ENCODE measurements at regions not wholly inside any gene's neighbourhood (a gene's known extent, or its start where the extent isn't known, plus 50 kb on each side); places are given as distances from the start of the nearest gene placed in this dataset.

DNA sequence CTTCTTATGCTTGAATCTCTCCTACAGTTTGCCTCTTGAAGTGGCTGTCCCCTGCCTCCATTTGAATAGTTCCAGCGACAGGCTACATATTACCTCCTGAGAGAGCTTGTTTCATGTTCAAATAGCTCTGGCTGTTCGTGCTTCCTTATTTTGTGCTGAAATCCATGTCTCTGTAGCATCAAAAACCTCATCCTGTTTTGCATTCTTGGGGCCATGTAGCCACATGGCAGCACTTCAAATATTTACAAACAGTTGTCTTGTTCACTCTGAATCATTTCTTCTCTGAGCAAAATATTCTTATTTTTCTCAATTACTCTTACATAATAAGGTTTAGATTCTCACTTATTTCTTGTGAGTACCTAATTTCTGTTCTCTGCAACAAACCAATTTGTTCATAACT, 1243.1 kb upstream of the NXPH2 start:
- no peak overlapping the region for H3K4me3 ChIP-seq (replicated peaks; ENCODE audit: insufficient read depth, low read length)
- H3K27me3 ChIP-seq (ENCODE audit: insufficient read depth, poor library complexity, severe bottlenecking) = no peaks in the 10 kb centered on the region
- no peak for DNase-seq (ENCODE audit: low read depth in 1 of 2, low spot score in 1 of 2)
- no peak overlapping the region for H3K27ac ChIP-seq (replicated peaks)
- TF ChIP-seq SPI1 (IDR thresholded peaks at IDR 0.05; ENCODE audit: borderline replicate concordance, low read depth) = no peak
- TF ChIP-seq, protein P1, sequence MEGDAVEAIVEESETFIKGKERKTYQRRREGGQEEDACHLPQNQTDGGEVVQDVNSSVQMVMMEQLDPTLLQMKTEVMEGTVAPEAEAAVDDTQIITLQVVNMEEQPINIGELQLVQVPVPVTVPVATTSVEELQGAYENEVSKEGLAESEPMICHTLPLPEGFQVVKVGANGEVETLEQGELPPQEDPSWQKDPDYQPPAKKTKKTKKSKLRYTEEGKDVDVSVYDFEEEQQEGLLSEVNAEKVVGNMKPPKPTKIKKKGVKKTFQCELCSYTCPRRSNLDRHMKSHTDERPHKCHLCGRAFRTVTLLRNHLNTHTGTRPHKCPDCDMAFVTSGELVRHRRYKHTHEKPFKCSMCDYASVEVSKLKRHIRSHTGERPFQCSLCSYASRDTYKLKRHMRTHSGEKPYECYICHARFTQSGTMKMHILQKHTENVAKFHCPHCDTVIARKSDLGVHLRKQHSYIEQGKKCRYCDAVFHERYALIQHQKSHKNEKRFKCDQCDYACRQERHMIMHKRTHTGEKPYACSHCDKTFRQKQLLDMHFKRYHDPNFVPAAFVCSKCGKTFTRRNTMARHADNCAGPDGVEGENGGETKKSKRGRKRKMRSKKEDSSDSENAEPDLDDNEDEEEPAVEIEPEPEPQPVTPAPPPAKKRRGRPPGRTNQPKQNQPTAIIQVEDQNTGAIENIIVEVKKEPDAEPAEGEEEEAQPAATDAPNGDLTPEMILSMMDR (IDR thresholded peaks at IDR 0.05; ENCODE audit: insufficient read depth, low read length) = no peak
- no peak for TF ChIP-seq POLR2AphosphoS5 (IDR thresholded peaks at IDR 0.05; ENCODE audit: low read depth)
- no peak for TF ChIP-seq GABPA (IDR thresholded peaks at IDR 0.05; ENCODE audit: low read depth)
- TF ChIP-seq, protein P2, sequence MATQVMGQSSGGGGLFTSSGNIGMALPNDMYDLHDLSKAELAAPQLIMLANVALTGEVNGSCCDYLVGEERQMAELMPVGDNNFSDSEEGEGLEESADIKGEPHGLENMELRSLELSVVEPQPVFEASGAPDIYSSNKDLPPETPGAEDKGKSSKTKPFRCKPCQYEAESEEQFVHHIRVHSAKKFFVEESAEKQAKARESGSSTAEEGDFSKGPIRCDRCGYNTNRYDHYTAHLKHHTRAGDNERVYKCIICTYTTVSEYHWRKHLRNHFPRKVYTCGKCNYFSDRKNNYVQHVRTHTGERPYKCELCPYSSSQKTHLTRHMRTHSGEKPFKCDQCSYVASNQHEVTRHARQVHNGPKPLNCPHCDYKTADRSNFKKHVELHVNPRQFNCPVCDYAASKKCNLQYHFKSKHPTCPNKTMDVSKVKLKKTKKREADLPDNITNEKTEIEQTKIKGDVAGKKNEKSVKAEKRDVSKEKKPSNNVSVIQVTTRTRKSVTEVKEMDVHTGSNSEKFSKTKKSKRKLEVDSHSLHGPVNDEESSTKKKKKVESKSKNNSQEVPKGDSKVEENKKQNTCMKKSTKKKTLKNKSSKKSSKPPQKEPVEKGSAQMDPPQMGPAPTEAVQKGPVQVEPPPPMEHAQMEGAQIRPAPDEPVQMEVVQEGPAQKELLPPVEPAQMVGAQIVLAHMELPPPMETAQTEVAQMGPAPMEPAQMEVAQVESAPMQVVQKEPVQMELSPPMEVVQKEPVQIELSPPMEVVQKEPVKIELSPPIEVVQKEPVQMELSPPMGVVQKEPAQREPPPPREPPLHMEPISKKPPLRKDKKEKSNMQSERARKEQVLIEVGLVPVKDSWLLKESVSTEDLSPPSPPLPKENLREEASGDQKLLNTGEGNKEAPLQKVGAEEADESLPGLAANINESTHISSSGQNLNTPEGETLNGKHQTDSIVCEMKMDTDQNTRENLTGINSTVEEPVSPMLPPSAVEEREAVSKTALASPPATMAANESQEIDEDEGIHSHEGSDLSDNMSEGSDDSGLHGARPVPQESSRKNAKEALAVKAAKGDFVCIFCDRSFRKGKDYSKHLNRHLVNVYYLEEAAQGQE (IDR thresholded peaks at IDR 0.05; ENCODE audit: insufficient replicate concordance, low read depth) = no peak

DNA sequence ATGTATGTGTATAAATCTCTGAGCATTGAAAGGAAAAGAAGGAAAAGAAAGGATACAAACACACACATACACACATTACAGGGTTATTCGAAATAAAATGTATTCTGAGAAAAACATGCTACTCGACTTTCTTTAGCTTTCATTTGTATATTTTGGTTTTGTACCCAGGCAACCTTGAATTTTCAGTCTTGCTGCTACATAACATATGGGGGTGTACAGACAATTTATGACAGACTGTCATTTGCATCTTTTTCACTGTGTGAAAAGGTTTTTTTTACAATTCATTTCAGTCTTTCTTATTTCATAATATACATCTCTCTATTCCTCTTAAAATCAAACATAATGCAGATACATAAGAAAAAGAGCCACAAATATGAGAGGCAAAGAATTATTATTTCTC, 1238.4 kb upstream of the NXPH2 start:
- DNase-seq (ENCODE audit: low read depth in 1 of 2, low spot score in 1 of 2) = no peak
- no peak for TF ChIP-seq SPI1 (IDR thresholded peaks at IDR 0.05; ENCODE audit: borderline replicate concordance, low read depth)
- TF ChIP-seq, protein P1 (IDR thresholded peaks at IDR 0.05; ENCODE audit: insufficient read depth, low read length) = no peak
- TF ChIP-seq POLR2AphosphoS5 (IDR thresholded peaks at IDR 0.05; ENCODE audit: low read depth) = no peak
- TF ChIP-seq, protein P2 (IDR thresholded peaks at IDR 0.05; ENCODE audit: insufficient replicate concordance, low read depth) = no peak
- TF ChIP-seq GABPA (IDR thresholded peaks at IDR 0.05; ENCODE audit: low read depth) = no peak
- Histone ChIP-seq H3K27me3 (ENCODE audit: insufficient read depth, poor library complexity, severe bottlenecking) (no peaks in the 10 kb centered on the region), H3K27ac (replicated peaks) (no peak overlapping the region), H3K4me3 (replicated peaks; ENCODE audit: insufficient read depth, low read length) (no peak overlapping the region)

DNA sequence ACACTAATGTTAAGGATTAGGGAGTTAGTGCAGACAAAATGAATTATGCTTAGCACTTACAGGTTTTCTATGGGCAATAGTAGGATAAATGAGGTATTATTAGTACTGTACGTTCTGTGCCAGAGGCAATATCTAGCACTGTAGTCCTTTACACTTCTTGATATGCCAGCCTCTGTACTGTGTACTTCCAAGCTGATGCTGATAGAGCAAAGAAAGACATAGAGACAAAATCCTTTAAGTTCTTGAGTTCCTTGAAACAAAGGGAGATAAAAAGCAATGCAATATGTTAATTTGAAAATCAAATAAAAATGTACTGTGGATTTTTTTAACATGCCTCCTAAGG, 1234.0 kb upstream of the NXPH2 start:
- DNase-seq (ENCODE audit: low read depth in 1 of 2, low spot score in 1 of 2) = no peak

DNA sequence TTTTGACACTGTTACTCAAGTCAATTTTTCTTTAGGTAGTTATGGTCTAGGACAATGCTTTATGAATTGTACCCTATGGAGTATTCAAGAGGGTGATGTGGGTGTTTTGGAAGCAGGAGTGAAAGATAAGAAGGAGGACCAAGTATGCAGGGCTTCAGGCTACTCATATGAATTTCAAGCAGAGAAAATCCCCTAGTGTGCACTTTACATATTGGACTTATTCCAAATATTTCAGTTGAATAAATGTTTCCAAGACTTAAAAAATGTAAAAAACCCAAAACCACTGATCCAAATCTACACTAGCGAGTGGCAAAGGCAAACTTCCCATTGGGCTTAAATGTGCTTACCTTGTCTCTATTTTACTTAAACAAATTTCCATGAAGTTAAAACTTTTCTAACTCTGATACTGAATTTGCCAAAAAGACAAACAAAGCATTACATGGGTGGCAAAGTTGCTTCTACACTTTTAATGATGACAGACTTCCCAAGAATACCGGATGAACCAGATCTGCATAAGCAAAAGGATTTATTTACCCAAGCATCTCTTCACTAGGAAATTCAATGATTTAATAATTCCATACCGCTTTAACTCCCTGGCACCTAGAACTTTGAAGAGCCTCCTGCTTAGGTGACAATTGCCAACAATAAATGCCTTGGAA, 1233.5 kb upstream of the NXPH2 start:
- H3K4me3 ChIP-seq (replicated peaks; ENCODE audit: insufficient read depth, low read length) = no peak overlapping the region
- H3K27ac ChIP-seq (replicated peaks) = no peak overlapping the region
- TF ChIP-seq, protein P1 (IDR thresholded peaks at IDR 0.05; ENCODE audit: insufficient read depth, low read length) = no peak
- TF ChIP-seq SPI1 (IDR thresholded peaks at IDR 0.05; ENCODE audit: borderline replicate concordance, low read depth) (no peak), POLR2AphosphoS5 (IDR thresholded peaks at IDR 0.05; ENCODE audit: low read depth) (no peak)
- TF ChIP-seq, protein P2 (IDR thresholded peaks at IDR 0.05; ENCODE audit: insufficient replicate concordance, low read depth) = no peak
- no peak for DNase-seq (ENCODE audit: low read depth in 1 of 2, low spot score in 1 of 2)
- H3K27me3 ChIP-seq (ENCODE audit: insufficient read depth, poor library complexity, severe bottlenecking) = no peaks in the 10 kb centered on the region

More for the DNA sequence above, 1234.0 kb upstream of the NXPH2 start:
- Histone ChIP-seq H3K4me3 (replicated peaks; ENCODE audit: insufficient read depth, low read length) (no peak overlapping the region), H3K27me3 (ENCODE audit: insufficient read depth, poor library complexity, severe bottlenecking) (no peaks in the 10 kb centered on the region), H3K27ac (replicated peaks) (no peak overlapping the region)
- TF ChIP-seq POLR2AphosphoS5 (IDR thresholded peaks at IDR 0.05; ENCODE audit: low read depth) (no peak), SPI1 (IDR thresholded peaks at IDR 0.05; ENCODE audit: borderline replicate concordance, low read depth) (no peak)
